HCT116 (cell line): ENCODE measurements at regions not wholly inside any gene's neighbourhood (a gene's known extent, or its start where the extent isn't known, plus 50 kb on each side); places are given as distances from the start of the nearest gene placed in this dataset.

ENCODE experiments used
- ATAC-seq: fragments of 200-7000 bp; cut with Tn5 transposase; 2 replicates; pipeline ENCODE4 v1.9.1; 2020; ENCODE audit warnings: mild to moderate bottlenecking, moderate library complexity
- BruUV-seq: library from RNA; stranded (reverse); fragments of 400-500 nt; replicated peaks from 2 replicates; lab custom pipeline; 2021; lab: Mats Ljungman, UMichigan
- CTCF ChIA-PET: fragments of 300-600 bp; sonication (Branson Sonifier 250); formaldehyde crosslinking; loops from one replicate; lab custom pipeline; 2021; ENCODE audit warnings: antibody characterized with exemption; lab: Charles Lee
- POLR2A ChIA-PET: fragments of 300-600, 350-600 bp; sonication (Branson Sonifier 250); formaldehyde crosslinking; loops from one replicate; lab custom pipeline; 2021; ENCODE audit warnings: antibody characterized with exemption; lab: Charles Lee
- RAD21 ChIA-PET, 2 experiments: fragments of 300-600 bp; sonication (Branson Sonifier 250); formaldehyde crosslinking; loops; one replicate each; lab custom pipeline; 2023; ENCODE audit warnings: low total read pairs in 2 of 2; ENCODE audit not compliant: uncharacterized antibody in 2 of 2, unreplicated experiment in 2 of 2, low non-redundant PET in 1 of 2; lab: Charles Lee
- DNase-seq: peaks from one replicate; pipeline ENCODE4 v3.0.0-alpha.2; 2010; ENCODE audit warnings: low read depth, low spot score
- H2AFZ ChIP-seq: fragments of 200-600 bp; shearing (Covaris generic), sonication (generic); 2 replicates; pipeline ENCODE4 v1.6.1; 2017; ENCODE audit warnings: low read depth, mixed run types, mixed read lengths, antibody characterized with exemption, low read length; ENCODE audit not compliant: poor library complexity, severe bottlenecking
- H3K27ac ChIP-seq: 2 replicates; pipeline ENCODE4 v1.5.1; 2012; ENCODE audit warnings: low read depth, low read length
- H3K27me3 ChIP-seq: fragments of 200-600 bp; sonication (generic); 2 replicates; pipeline ENCODE4 v1.6.1; 2016; ENCODE audit warnings: mixed run types, low read length, mixed read lengths; ENCODE audit not compliant: insufficient read depth
- H3K36me3 ChIP-seq, 2 experiments: fragments of 200-500 bp in 1 of 2; fragments of 200-600 bp in 1 of 2; sonication (Bioruptor generic) in 1 of 2; sonication (generic) in 1 of 2; 2 replicates each; pipeline versions ENCODE4 v1.5.1 to v1.6.1; 2014 to 2016; ENCODE audit warnings: low read length in 2 of 2, inconsistent platforms in 1 of 2, mixed read lengths in 1 of 2, mixed run types in 1 of 2; ENCODE audit not compliant: insufficient read depth in 2 of 2, control insufficient read depth in 1 of 2
- H3K4me1 ChIP-seq, 2 experiments: fragments of 200-600 bp in 1 of 2; sonication (generic) in 1 of 2; 2 replicates each; pipeline versions ENCODE4 v1.5.1 to v1.6.1; 2012 to 2017; ENCODE audit warnings: low read length in 2 of 2, inconsistent platforms in 1 of 2, mild to moderate bottlenecking in 1 of 2, mixed read lengths in 1 of 2, mixed run types in 1 of 2, moderate library complexity in 1 of 2; ENCODE audit not compliant: insufficient read depth in 2 of 2, control insufficient read depth in 1 of 2
- H3K4me2 ChIP-seq: fragments of 200-600 bp; sonication (generic); 2 replicates; pipeline ENCODE4 v1.6.1; 2017; ENCODE audit warnings: mixed run types, low read length, mixed read lengths
- H3K4me3 ChIP-seq, 2 experiments: fragments of 200-600 bp in 1 of 2; sonication (generic) in 1 of 2; replicated peaks in 1 of 2; 2 replicates each; pipeline ENCODE4 v1.5.1; 2011 to 2016; ENCODE audit warnings: low read length in 2 of 2, control low read depth in 1 of 2, low read depth in 1 of 2, mild to moderate bottlenecking in 1 of 2, mixed read lengths in 1 of 2, mixed run types in 1 of 2
- H3K79me2 ChIP-seq: fragments of 200-600 bp; sonication (generic); 2 replicates; pipeline ENCODE4 v1.6.1; 2017; ENCODE audit warnings: mild to moderate bottlenecking, mixed run types, low read length, moderate library complexity, mixed read lengths; ENCODE audit not compliant: insufficient read depth
- H3K9ac ChIP-seq: fragments of 200-600 bp; sonication (generic); 2 replicates; pipeline ENCODE4 v1.6.1; 2016; ENCODE audit warnings: low read length, mixed read lengths
- H3K9me2 ChIP-seq: fragments of 200-600 bp; sonication (generic), shearing (Covaris generic); 2 replicates; pipeline ENCODE4 v1.6.1; 2017; ENCODE audit warnings: mixed run types, mild to moderate bottlenecking, moderate library complexity; ENCODE audit not compliant: insufficient read depth
- H3K9me3 ChIP-seq, 2 experiments: fragments of 200-500 bp in 1 of 2; fragments of 200-600 bp in 1 of 2; sonication (Bioruptor generic) in 1 of 2; sonication (generic) in 1 of 2; 2 replicates each; pipeline ENCODE4 v1.6.1; 2014 to 2017; ENCODE audit warnings: low read length in 2 of 2, mixed read lengths in 2 of 2, inconsistent platforms in 1 of 2, low read depth in 1 of 2, mild to moderate bottlenecking in 1 of 2, mixed run types in 1 of 2, moderate library complexity in 1 of 2; ENCODE audit not compliant: control insufficient read depth in 1 of 2, insufficient read depth in 1 of 2
- H4K20me1 ChIP-seq: fragments of 200-600 bp; sonication (generic), shearing (Covaris generic); 2 replicates; pipeline ENCODE4 v1.6.1; 2017; ENCODE audit warnings: mixed run types, mild to moderate bottlenecking, moderate library complexity; ENCODE audit not compliant: insufficient read depth
- CEBPB ChIP-seq: IDR thresholded peaks from 2 replicates; pipeline ENCODE4 v1.6.1; 2012; ENCODE audit warnings: low read depth
- ELF1 ChIP-seq: IDR thresholded peaks from 2 replicates; pipeline ENCODE4 v1.6.1; 2012; ENCODE audit warnings: low read depth, borderline replicate concordance
- EZH2 ChIP-seq: fragments of 200-600 bp; sonication (generic); IDR thresholded peaks from 2 replicates; pipeline ENCODE4 v1.6.1; 2017; ENCODE audit warnings: antibody characterized with exemption, mixed run types
- FOSL1 ChIP-seq: IDR thresholded peaks from 2 replicates; pipeline ENCODE4 v1.6.1; 2012; ENCODE audit warnings: low read depth
- POLR2AphosphoS5 ChIP-seq: IDR thresholded peaks from 2 replicates; pipeline ENCODE4 v1.6.1; 2011; ENCODE audit warnings: mild to moderate bottlenecking, low read depth, low read length, moderate library complexity
- SIN3A ChIP-seq: IDR thresholded peaks from 2 replicates; pipeline ENCODE4 v1.6.1; 2012; ENCODE audit warnings: low read depth
- SP1 ChIP-seq: IDR thresholded peaks from 2 replicates; pipeline ENCODE4 v1.6.1; 2012; ENCODE audit warnings: low read depth
- YY1 ChIP-seq: IDR thresholded peaks from 2 replicates; pipeline ENCODE4 v1.6.1; 2011; ENCODE audit warnings: low read length, low read depth, moderate library complexity, mild to moderate bottlenecking; ENCODE audit not compliant: insufficient replicate concordance; ENCODE audit errors: extremely low read depth
- ZNF274 ChIP-seq: fragments of 200-500 bp; sonication (Bioruptor generic); IDR thresholded peaks from 2 replicates; pipeline ENCODE4 v1.6.1; 2014; ENCODE audit warnings: mild to moderate bottlenecking, low read depth, low read length, inconsistent platforms
- intact Hi-C: fragments of 100-400 bp; cut with micrococcal nuclease; formaldehyde crosslinking; loops from 2 replicates; pipeline ENCODE4 v1.10.0; 2022
- TF ChIP-seq, protein P1 (sequence below): IDR thresholded peaks from 2 replicates; pipeline ENCODE4 v1.6.1; 2012; ENCODE audit warnings: low read depth
- TF ChIP-seq, protein P2 (sequence below), 3 experiments: fragments of 200-600 bp in 1 of 3; sonication (generic) in 1 of 3; IDR thresholded peaks in 2 of 3; conservative IDR thresholded peaks in 1 of 3; 2 replicates each; pipeline ENCODE4 v1.5.1; 2012 to 2017; ENCODE audit warnings: low read depth in 2 of 3, low read length in 2 of 3, antibody characterized with exemption in 1 of 3, borderline replicate concordance in 1 of 3, control low read depth in 1 of 3, mild to moderate bottlenecking in 1 of 3, mixed read lengths in 1 of 3, mixed run types in 1 of 3, moderate library complexity in 1 of 3; ENCODE audit not compliant: insufficient read depth in 1 of 3
- TF ChIP-seq, protein P3 (sequence below): IDR thresholded peaks from 2 replicates; pipeline ENCODE4 v1.6.1; 2012
- TF ChIP-seq, protein P4 (sequence below): IDR thresholded peaks from 2 replicates; pipeline ENCODE4 v1.6.1; 2011; ENCODE audit warnings: mild to moderate bottlenecking, low read length, moderate library complexity; ENCODE audit not compliant: insufficient replicate concordance; ENCODE audit errors: extremely low read depth

DNA sequence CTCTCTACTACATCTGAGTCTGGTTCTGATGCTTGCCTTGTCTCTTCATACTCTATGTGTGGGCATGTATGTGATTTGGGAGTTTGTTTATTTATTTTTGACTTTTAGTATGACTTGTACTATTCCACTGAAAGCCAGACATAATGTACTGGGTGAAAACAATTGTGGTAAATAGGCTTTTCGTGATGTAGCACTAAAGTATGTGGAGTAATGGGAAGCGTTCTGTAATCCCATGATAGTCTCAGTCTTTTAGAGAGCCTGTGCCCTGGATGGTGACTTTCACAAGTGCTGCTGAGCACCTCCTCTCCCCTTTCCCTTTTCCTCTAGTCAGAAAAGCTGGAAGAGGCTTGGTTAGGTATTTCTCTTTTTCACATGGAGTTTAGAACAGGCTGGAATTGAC lies 85.8 kb upstream of the S1PR3 start (continued):
- TF ChIP-seq, protein P1, sequence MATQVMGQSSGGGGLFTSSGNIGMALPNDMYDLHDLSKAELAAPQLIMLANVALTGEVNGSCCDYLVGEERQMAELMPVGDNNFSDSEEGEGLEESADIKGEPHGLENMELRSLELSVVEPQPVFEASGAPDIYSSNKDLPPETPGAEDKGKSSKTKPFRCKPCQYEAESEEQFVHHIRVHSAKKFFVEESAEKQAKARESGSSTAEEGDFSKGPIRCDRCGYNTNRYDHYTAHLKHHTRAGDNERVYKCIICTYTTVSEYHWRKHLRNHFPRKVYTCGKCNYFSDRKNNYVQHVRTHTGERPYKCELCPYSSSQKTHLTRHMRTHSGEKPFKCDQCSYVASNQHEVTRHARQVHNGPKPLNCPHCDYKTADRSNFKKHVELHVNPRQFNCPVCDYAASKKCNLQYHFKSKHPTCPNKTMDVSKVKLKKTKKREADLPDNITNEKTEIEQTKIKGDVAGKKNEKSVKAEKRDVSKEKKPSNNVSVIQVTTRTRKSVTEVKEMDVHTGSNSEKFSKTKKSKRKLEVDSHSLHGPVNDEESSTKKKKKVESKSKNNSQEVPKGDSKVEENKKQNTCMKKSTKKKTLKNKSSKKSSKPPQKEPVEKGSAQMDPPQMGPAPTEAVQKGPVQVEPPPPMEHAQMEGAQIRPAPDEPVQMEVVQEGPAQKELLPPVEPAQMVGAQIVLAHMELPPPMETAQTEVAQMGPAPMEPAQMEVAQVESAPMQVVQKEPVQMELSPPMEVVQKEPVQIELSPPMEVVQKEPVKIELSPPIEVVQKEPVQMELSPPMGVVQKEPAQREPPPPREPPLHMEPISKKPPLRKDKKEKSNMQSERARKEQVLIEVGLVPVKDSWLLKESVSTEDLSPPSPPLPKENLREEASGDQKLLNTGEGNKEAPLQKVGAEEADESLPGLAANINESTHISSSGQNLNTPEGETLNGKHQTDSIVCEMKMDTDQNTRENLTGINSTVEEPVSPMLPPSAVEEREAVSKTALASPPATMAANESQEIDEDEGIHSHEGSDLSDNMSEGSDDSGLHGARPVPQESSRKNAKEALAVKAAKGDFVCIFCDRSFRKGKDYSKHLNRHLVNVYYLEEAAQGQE = no peak

DNA sequence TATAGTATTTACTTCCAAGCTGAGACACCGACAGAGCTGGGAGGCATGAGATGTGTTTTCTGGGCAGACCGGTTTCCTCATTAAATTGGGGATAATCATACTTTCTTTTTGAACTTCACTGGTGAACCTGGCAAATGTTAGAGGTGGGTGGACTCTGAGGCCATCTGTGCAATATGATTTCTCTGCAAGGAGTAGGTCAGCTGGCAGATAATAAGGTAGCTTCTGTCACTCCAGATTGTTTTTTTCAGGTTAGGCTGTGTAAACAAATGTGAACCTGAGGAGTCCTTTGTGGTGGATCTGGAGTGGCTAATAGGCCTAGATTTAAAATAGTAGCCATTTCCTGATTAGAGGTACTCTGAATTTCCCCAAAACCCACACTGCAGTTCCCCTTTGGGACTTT lies 75.4 kb upstream of the S1PR3 start:
- Histone ChIP-seq H3K4me1 (no peaks in the 10 kb centered on the region), H3K9me2 (no peaks in the 10 kb centered on the region), H4K20me1 (no peaks in the 10 kb centered on the region; the same call in 1 of the 2 replicates), H3K9ac (no peak overlapping the region), H3K9me3 (peaks cover 0 to 3% of the 10 kb centered on the region in 2 experiments; a peak in 1 of 4 replicates), H3K27ac (no peak overlapping the region), H2AFZ (no peak overlapping the region), H3K4me2 (no peak overlapping the region), H3K36me3 (no peaks in the 10 kb centered on the region), H3K79me2 (no peaks in the 10 kb centered on the region), H3K27me3 (peaks cover 15% of the 10 kb centered on the region), H3K4me3 (no peak overlapping the region)
- intact Hi-C loops = no loop called here
- BruUV-seq = no TSS peak
- CTCF ChIA-PET = no interaction called here
- POLR2A ChIA-PET = no interaction called here
- RAD21 ChIA-PET = no interaction called here
- ATAC-seq (no peak), DNase-seq (no peak)
- TF ChIP-seq ELF1 (no peak), SP1 (no peak), ZNF274 (no peak), SIN3A (no peak), EZH2 (no peak), FOSL1 (no peak), POLR2AphosphoS5 (no peak), YY1 (no peak), CEBPB (no peak)
- TF ChIP-seq, protein P2, sequence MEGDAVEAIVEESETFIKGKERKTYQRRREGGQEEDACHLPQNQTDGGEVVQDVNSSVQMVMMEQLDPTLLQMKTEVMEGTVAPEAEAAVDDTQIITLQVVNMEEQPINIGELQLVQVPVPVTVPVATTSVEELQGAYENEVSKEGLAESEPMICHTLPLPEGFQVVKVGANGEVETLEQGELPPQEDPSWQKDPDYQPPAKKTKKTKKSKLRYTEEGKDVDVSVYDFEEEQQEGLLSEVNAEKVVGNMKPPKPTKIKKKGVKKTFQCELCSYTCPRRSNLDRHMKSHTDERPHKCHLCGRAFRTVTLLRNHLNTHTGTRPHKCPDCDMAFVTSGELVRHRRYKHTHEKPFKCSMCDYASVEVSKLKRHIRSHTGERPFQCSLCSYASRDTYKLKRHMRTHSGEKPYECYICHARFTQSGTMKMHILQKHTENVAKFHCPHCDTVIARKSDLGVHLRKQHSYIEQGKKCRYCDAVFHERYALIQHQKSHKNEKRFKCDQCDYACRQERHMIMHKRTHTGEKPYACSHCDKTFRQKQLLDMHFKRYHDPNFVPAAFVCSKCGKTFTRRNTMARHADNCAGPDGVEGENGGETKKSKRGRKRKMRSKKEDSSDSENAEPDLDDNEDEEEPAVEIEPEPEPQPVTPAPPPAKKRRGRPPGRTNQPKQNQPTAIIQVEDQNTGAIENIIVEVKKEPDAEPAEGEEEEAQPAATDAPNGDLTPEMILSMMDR (IDR thresholded peaks at IDR 0.05 in 2 of 3, conservative IDR thresholded peaks at IDR 0.05 in 1 of 3; ENCODE audit: borderline replicate concordance in 1 of 3, insufficient read depth in 1 of 3, low read depth in 2 of 3, low read length in 2 of 3) = no peak
- TF ChIP-seq, protein P3, sequence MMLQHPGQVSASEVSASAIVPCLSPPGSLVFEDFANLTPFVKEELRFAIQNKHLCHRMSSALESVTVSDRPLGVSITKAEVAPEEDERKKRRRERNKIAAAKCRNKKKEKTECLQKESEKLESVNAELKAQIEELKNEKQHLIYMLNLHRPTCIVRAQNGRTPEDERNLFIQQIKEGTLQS = no peak
- TF ChIP-seq, protein P4, sequence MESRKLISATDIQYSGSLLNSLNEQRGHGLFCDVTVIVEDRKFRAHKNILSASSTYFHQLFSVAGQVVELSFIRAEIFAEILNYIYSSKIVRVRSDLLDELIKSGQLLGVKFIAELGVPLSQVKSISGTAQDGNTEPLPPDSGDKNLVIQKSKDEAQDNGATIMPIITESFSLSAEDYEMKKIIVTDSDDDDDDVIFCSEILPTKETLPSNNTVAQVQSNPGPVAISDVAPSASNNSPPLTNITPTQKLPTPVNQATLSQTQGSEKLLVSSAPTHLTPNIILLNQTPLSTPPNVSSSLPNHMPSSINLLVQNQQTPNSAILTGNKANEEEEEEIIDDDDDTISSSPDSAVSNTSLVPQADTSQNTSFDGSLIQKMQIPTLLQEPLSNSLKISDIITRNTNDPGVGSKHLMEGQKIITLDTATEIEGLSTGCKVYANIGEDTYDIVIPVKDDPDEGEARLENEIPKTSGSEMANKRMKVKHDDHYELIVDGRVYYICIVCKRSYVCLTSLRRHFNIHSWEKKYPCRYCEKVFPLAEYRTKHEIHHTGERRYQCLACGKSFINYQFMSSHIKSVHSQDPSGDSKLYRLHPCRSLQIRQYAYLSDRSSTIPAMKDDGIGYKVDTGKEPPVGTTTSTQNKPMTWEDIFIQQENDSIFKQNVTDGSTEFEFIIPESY = no peak
- TF ChIP-seq, protein P1 = no peak
